GF-D8 (cell line): ENCODE measurements at regions not wholly inside any gene's neighbourhood (a gene's known extent, or its start where the extent isn't known, plus 50 kb on each side); places are given as distances from the start of the nearest gene placed in this dataset.
"Not testable (repeated sequence)": the region's sequence is repeated elsewhere in the genome, so short reads cannot be mapped to it uniquely, and the experiment has no call there.

ENCODE experiments used
- DNase-seq: peaks from one replicate; lab custom pipeline; 2025; lab: John Stamatoyannopoulos, UW

GRCh38 chr9:71273613-71274012 is 152.2 kb upstream of the TRPM3 start:
- DNase-seq, result no peak

DNA sequence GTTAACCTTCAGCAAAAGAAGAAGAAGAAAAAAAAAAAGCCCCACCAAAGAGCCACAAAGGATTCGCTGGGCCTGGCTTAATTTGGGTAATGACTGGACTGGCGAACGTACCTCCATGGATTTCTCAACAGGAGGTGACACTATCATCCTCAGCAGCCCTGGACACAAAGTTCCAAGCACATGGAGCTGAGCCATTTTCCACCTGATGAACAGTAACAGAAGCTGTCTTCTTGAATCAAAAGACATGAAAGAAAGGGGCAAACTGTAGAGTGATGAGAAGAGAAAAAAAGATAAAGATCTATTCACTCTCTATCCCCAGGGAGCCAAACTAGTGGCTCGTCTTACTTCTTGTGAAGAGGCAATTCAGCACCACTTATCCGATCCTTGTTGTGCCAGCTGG is 150.2 kb upstream of the TRPM3 start:
- no peak for DNase-seq

- no peak for DNase-seq
These were observed 149.1 kb upstream of the TRPM3 start for GRCh38 chr9:71270554-71270953.

DNA sequence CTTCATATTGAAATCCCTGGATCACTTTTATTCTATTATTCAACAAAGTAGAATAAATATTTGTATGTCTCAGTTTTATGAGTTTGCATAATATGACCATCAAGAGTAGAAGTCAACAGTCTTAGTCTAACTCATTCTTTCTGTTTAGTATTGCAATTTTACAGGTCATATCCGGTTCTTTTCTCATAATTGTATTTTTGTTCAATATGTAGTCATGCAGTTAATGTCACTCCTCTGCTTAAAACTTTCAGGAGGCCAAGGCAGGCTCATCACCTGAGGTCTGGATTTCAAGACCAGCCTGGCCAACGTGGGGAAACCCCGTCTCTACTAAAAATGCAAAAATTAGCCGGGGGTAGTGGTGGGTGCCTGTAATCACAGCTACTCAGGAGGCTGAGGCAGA is 148.4 kb upstream of the TRPM3 start:
- no peak for DNase-seq

DNA sequence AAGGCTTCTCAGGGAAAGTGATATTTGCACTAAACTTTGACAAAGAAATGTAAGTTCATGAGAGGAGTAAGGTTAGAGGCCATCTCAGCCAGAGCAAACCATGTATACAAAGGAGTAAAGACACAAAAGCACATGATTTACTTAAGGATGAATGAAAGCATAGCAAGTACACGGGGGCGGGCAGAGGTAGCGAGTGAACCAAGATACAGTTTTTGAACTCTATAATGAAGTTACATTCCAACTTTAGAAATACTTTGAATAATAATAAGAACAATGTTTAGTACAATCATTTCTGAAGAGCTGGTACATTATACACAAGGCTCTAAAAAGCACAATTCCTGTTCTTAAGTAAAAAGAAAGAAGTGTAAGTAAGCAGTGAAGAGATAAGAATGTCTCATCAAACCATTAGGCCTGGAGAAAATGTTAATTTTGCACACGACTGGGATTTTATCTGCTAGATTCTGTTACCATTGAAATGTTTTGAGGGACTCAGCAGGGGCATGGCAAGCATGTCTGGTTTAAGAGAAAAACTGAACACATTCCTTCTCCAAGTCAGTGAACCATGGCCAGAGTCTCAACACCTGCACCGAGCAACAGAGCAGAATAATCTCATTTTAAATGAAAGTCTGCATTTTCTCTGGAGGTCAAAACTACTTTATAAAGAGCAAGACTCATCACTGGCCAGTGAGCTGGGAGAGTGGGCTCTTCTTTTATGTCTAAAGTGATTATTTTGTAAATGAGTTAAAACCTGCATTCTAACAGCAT is 147.6 kb upstream of the TRPM3 start:
- no peak for DNase-seq

- DNase-seq, result no peak
These were observed 142.0 kb upstream of the TRPM3 start for GRCh38 chr9:71263451-71263850.

- DNase-seq, result not testable (repeated sequence)
These were observed 139.0 kb upstream of the TRPM3 start for GRCh38 chr9:71260419-71260818.

DNA sequence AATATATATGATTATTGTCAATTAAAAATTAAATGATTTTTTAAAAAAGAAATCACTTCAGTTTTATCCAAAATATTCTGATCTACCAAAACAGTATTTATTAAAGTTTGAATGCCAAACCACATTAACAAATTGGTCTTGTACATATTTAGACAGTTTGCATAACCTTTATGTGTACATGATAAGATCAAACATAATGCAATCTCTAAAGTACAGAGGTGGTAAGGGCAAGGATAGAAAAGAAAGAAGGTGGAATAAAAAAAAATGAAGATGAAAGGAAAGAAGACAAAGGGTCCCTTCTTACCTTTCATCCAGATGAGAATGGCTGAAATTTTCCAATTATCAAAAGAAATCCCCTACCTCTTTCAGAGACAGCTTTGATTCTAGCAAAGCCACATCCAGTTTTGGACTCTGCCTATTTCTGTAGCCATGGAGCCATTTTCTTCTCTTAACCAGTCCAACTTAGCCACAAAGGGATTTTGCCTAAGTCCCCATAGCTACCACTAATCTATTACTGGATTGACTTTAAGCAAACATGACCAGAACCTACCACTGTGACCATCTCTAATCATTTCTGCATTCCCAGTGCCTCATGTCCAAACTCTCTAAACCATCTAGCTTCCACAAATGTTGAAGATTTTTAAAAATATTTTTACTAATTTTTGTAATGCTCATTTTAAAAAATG is 133.3 kb upstream of the TRPM3 start:
- no peak for DNase-seq

- DNase-seq, result no peak
These were observed 131.6 kb upstream of the TRPM3 start for GRCh38 chr9:71253011-71253410.

DNA sequence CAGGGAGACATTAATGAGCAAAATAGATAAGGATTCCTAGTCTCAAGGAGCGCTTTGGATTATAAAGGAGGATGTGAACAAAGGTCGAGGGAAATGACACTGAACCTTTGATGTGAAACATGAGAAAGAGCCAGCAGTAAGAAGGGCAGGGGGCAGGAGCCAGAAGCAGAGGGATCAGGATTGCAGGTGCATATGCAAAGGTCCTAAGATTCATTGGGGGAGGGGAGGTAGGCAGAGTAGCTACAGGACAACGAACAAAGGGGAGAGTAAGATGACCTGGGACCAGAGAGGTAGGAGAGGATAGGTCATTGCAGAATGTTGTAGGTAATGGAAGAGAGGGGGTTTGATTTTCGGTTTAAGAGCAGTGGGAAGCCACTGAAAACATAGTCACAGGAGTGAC is 129.2 kb upstream of the TRPM3 start:
- DNase-seq, result no peak

DNA sequence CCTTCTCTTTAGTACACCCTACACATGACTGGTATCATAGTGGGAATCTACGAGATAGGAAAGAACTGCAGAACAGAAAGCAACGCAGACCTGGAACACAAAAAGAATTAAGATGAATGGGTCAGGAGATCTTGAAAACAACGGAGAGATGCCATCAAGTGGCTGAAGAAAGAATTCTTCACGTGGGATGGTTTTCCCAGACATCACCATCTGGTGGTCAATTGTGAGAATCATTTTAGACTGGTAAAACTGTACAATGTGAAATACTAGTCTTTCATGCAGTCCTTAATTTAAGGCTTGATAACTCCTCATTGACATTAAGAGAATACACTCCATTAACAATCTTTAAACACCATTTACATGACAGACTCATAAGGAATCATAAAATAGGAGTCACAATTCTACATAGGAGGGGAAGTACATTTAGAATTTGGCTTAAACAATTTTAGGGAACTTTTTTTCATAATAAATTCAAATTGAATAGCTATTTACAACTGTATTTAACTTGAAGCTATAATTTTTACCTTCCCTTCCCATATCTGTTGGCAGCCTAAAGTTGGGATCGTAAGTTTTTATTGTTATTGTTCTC is 128.4 kb upstream of the TRPM3 start:
- DNase-seq, result no peak

DNA sequence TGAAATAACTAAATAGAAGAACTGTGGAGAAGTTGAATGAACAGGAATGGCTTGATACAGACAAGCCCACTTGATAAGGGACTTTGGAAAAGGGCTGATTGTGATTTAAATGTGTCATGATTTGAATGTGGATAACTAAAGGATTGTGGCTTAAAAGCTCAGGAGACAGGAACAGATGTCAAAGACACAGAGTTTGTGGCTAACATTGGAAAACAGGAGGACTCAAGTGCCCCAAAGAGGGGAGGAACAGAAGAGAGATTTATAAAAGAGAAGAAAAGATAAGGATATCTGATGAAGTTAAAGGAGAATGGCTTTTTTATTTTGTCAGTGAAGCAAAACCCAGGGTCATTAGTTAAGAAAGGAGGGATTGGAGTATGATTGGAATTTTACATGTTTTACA is 124.2 kb upstream of the TRPM3 start:
- no peak for DNase-seq

DNA sequence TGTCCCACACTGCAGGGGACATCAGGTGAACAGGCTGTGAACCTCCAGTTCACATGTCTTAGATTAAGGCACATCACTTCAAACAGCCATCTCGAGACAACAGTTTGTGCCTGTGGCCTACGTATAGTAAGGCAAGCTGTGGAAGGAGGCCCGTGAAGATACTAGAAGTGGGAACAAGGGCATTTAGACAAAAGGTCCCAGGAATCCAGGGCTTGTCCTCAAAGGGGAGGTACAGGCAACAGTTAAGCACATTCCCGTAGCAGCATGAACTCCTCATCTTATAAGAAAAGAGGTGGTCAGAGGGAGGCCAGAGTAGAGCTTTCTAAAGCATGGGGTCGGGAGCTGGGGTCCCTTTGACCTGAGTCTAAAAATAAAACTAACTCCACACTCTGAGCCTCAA is 122.5 kb upstream of the TRPM3 start:
- no peak for DNase-seq

- no peak for DNase-seq
These were observed 120.7 kb upstream of the TRPM3 start for GRCh38 chr9:71242081-71242480.

GRCh38 chr9:71237051-71237450 is 115.6 kb upstream of the TRPM3 start:
- no peak for DNase-seq

GRCh38 chr9:71233646-71234045 is 112.2 kb upstream of the TRPM3 start:
- DNase-seq, result no peak

GRCh38 chr9:71223953-71224538 is 102.6 kb upstream of the TRPM3 start:
- DNase-seq, result no peak

GRCh38 chr9:71218774-71219173 is 97.4 kb upstream of the TRPM3 start:
- no peak for DNase-seq

- DNase-seq, result no peak
These were observed 92.2 kb upstream of the TRPM3 start for GRCh38 chr9:71213633-71214032.

DNA sequence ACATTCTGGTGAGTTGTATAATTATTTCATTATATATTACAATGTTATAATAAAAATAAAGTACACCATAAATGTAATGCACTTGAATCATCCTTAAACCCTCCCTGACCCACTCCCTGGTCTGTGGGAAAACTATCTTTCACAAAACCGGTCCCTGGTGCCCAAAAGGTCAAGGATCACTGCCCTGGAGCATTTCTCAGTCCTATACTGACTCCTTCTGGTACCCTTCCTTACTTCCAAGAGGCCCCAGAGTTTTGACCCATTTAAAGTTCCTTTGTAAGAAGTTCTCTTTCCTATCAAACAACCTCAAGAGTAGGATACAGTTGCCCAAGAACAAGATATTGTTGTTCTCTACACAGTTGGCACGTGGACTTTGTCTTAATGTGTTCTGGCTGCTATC is 88.9 kb upstream of the TRPM3 start:
- DNase-seq, result no peak

DNA sequence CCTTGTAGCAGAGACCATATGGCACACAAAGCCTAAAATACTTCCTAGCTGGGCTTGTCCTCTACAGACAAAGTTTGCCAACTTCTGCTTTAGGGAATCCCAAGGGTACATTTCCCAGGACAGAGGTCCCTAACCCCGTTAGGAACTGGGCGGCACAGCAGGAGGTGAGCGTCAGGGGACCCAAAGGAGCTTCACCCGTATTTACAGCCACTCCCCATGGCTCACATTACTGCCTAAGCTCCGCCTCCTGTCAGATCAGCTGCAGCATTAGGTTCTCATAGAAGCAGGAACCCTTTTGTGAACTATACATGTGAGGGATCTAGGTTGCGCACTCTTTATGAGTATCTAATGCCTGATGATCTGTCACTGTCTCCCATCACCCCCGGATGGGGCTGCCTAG is 88.5 kb upstream of the TRPM3 start:
- DNase-seq, result no peak

DNA sequence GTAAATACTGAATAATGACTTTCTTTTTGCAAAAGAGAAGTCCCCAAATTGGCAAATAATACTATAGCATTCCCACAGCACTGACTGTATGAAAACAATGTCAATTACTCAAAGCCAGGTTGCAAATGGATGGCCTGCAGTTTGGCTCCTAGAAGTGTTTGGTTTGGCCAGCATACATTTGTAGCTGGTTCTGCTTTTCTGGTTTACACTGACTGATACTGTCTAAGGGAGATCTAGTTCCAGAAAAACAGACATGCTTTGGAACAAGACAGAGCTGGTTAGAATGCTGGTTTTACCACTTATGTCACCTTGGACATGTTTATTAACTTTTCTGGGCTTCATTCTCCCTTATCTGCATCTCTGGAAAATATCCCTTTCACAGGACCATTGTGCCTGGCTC is 81.5 kb upstream of the TRPM3 start:
- DNase-seq, result no peak

GRCh38 chr9:71191708-71192107 is 70.3 kb upstream of the TRPM3 start:
- no peak for DNase-seq
